Stomach (tissue), 4 donors: ENCODE measurements at regions not wholly inside any gene's neighbourhood (a gene's known extent, or its start where the extent isn't known, plus 50 kb on each side); places are given as distances from the start of the nearest gene placed in this dataset.

ENCODE experiments used
- CTCF ChIP-seq, 7 experiments: fragments of 450-650 bp in 4 of 7; fragments of 200-600 bp in 3 of 7; sonication (generic) in 3 of 7; IDR thresholded peaks; one replicate each; pipeline ENCODE4 v1.5.1; 2016 to 2019; ENCODE audit warnings: antibody characterized with exemption in 7 of 7, control low read depth in 2 of 7, mild to moderate bottlenecking in 1 of 7
- EP300 ChIP-seq: sonication (generic); formaldehyde crosslinking; IDR thresholded peaks from one replicate; pipeline ENCODE4 v1.6.1; 2017; ENCODE audit warnings: antibody characterized with exemption
- POLR2A ChIP-seq, 4 donors: fragments of 450-650 bp; IDR thresholded peaks; one replicate each; pipeline ENCODE4 v1.6.1; 2016; ENCODE audit warnings: antibody characterized with exemption in 4 of 4, control low read depth in 2 of 4, mild to moderate bottlenecking in 1 of 4, moderate library complexity in 1 of 4

GRCh38 chr1:59125676-59126320, 171.1 kb upstream of the FGGY start:
- TF ChIP-seq POLR2A (IDR thresholded peaks at IDR 0.05) = no peak
- TF ChIP-seq CTCF (IDR thresholded peaks at IDR 0.05) = no peak
- TF ChIP-seq EP300 = no peak
